ENCODE measurements at regions not wholly inside any gene's neighbourhood (a gene's known extent, or its start where the extent isn't known, plus 50 kb on each side); places are given as distances from the start of the nearest gene placed in this dataset.

DNA sequence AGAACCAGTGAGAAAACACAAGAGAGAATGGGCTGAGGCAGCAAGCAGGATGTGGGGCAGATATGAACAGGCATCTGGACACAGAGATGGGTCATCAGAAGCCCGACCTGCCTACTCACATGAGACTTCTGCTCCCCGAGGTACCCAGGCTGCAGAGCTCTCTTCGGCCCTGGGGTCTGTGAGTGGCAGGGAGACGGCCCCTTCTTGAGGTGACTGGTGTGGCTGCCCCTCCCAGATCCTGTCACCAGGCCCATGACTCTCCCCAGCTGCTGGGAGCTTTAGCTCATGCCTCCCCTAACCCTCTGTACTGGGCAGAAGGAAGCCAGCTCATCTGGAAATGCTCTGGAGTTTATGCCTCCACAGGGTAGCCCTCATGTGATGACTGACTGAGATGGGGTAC is 157.6 kb upstream of the PCBD1 start:
- no peak for DNase-seq (ENCODE audit: low read depth)

- no peak for DNase-seq (ENCODE audit: low read depth)
These were observed 158.4 kb upstream of the PCBD1 start for GRCh38 chr10:71046747-71047146.

- DNase-seq (ENCODE audit: low read depth): no peak
These were observed 160.7 kb upstream of the PCBD1 start for GRCh38 chr10:71048971-71049615.

DNA sequence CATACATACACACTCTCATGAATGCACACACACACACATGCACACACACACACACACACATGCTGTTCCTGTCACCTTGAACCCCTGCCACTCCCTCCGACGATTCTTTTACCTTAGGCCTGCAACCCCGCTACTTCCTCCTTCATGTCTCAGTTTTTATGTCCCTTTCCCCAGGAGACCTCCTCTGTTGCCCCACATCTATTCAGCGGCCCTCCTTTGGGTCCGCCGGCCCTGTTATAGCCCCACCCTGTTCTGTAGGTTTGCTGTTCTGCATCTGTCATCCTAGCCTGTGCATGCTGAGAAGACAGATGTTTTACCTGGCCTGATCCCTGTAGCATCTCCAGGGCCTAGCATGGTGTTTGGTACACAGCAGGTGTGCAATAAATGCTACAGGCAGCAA is 161.6 kb upstream of the PCBD1 start:
- DNase-seq (ENCODE audit: low read depth): no peak

GRCh38 chr10:71052076-71052660 is 160.2 kb upstream of the UNC5B start:
- no peak for DNase-seq (ENCODE audit: low read depth)

- no peak for DNase-seq (ENCODE audit: low read depth)
These were observed 159.7 kb upstream of the UNC5B start for GRCh38 chr10:71052708-71053107.

GRCh38 chr10:71053169-71053895 is 159.0 kb upstream of the UNC5B start:
- no peak for DNase-seq (ENCODE audit: low read depth)

DNA sequence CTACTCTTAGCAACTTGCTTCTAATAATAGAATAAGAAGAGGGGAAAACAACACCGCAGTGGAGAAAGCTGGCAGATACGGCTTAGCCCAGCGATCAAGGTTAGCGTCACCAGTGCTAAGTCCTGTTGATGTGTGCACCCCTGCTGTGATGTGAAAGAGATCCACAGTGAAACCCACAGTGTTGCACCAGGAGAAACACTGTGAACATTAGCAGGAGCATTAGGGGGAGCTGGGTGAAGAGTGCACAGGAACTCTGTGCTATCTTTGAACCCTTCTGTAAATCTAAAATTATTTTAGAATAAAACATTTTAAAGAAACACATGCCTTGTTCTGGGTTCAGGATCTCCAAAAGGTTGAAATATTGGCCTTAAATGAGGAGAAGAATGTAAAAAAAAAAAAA is 154.1 kb upstream of the UNC5B start:
- no peak for DNase-seq (ENCODE audit: low read depth)

DNA sequence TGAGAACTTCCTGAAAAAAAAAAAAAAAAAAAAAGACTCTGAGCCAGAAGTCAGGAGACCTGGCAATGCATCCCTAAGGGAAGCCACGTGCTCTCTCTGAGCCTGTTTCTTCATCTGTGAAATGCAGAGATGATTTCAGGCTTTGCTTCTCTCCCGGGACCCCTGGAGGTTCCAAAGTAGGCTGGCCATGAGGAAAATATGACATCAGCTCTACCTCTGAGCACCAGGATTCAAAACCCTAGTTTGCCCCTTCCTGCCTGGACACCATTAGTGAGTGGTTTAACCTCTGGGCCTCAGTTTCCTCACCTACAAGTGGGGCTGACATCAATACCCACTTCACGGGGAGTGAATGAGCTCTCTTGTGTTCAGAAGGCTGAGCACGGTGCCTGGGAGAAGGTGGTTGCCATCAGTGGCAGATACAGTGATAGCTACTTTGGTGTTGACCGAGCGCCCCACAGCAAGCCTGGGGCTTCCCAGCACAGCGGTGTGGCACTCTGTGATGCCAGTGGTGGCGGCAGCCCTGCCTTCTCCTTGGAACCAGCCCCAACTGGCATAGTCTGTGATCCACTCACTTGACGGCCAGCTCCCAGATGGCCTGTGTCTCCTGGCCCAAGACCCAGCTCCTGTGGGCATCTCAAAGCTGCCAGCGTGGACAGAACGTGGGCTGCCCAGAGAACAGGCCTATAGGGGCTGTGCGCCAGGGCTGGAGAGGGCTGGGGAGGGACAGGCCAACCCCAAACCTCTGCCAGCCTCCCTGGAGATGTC is 153.1 kb upstream of the UNC5B start:
- no peak for DNase-seq (ENCODE audit: low read depth)

- no peak for DNase-seq (ENCODE audit: low read depth)
These were observed 152.4 kb upstream of the UNC5B start for GRCh38 chr10:71059943-71060342.

- no peak for DNase-seq (ENCODE audit: low read depth)
These were observed 151.6 kb upstream of the UNC5B start for GRCh38 chr10:71060476-71061426.

DNA sequence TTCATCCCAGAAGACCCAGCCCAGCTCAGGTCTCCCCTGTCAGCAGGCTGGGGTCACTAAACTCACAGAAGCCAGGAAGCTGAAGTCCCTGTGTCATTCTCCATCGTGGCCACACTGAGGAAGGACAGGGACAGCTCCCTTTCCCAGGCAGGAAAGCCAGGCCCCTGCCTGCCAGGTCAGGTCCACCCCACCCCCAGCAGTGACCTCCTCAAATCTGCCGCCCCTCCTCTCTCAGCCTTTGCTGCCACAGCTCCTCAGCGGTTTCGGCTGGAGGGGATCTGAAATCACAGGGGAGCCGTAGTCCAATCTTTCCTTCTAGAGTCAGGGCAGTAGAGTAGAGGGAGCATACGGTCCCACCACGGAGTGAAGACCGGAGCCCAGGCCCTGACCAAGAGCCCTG is 150.9 kb upstream of the UNC5B start:
- DNase-seq (ENCODE audit: low read depth): no peak

GRCh38 chr10:71062156-71062555 is 150.2 kb upstream of the UNC5B start:
- DNase-seq (ENCODE audit: low read depth): no peak

DNA sequence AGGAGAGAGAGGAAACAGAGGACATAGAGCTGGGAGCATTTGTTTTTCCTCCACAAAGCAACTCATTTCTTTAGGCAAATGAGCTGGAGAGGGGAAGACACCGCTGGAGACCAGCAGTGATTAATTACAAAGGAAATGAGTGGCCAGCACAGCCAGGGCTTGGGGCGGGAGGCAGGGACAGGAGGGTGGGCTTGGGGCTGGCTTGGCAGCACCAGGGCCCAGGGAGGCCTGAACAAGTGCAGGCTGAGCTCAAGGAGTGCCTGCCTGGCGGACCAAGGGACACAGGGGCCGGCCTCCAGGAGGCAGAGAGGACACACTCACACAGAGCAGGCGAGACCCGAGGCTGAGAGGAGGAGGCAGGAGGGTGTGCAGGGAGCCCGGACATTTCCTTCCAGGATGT is 149.0 kb upstream of the UNC5B start:
- no peak for DNase-seq (ENCODE audit: low read depth)

GRCh38 chr10:71064413-71065118 is 147.8 kb upstream of the UNC5B start:
- peak; percentile 26 for DNase-seq (ENCODE audit: low read depth)

GRCh38 chr10:71065659-71066058 is 146.7 kb upstream of the UNC5B start:
- no peak for DNase-seq (ENCODE audit: low read depth)

DNA sequence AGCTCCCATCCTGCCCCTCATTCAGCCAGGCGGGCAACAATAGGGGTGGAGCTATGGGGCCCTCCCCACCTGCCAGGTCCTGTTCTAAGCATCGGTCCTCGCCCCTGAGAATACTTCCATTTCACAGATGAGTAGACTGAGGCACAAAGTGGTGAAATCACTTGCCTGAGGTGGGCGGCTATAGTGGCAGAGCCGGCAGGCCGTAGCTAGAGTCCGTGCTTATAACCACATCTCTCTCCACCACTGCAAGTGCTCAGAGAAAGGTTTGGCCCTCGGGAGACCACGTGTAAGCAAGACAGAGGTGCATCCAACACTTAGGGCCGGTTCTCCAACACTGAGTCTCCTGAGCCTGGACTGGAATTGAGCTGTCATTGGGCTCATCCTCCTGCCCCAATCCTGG is 145.8 kb upstream of the UNC5B start:
- DNase-seq (ENCODE audit: low read depth): no peak

DNA sequence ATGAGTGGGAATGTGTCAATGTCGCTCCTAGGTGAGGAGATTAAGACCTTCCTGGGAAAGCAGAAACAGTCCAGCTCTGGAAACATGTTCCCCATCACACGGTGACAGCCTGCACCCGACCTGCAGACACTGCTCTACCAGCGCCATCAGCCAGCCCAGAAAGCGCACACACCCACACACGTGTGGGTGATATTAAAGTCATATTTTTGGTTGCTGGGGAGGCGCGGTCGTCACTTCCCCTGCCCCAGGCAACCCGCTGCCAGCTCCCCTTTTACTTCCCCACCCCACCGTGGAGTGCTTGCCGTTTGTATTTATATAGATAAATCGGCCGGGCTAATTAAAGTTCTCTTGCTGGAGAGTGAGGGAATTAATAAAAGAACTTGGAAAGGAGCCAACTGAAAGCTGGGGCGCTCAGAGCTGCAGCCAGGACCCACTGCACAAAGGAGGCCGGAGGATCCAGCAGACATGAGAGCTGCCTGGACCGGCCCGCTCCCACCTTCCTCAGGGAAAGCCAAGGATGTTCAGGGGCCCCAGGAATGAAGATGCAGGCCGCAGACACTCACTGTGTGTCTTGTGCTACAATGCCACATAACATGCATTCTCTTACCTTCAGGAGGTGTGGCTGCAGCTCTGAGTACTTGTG is 145.2 kb upstream of the UNC5B start:
- no peak for DNase-seq (ENCODE audit: low read depth)

- DNase-seq (ENCODE audit: low read depth): no peak
These were observed 143.5 kb upstream of the UNC5B start for GRCh38 chr10:71068861-71069271.

GRCh38 chr10:71069909-71070666 is 142.3 kb upstream of the UNC5B start:
- DNase-seq (ENCODE audit: low read depth): no peak

All from CMK (cell line).